SK-N-SH (cell line): ENCODE measurements at regions not wholly inside any gene's neighbourhood (a gene's known extent, or its start where the extent isn't known, plus 50 kb on each side); places are given as distances from the start of the nearest gene placed in this dataset.
A peak's percentile ranks its signal among the peaks of the same experiment; 100 is the strongest.

ENCODE experiments used
- CTCF ChIA-PET: fragments of 300-600, 350-600 bp; formaldehyde crosslinking; extraction: SDS; loops from one replicate; lab custom pipeline; 2021; lab: Yijun Ruan, JAX
- POLR2A ChIA-PET: fragments of 350-600 bp; sonication (Branson Sonifier 250); formaldehyde crosslinking; extraction: SDS; loops from one replicate; lab custom pipeline; 2020; ENCODE audit warnings: antibody characterized with exemption, inconsistent platforms; lab: Yijun Ruan, JAX
- DNase-seq: peaks from one replicate; pipeline ENCODE4 v3.0.0; 2012
- H2AFZ ChIP-seq: fragments of 200-600 bp; sonication (generic); 2 replicates; pipeline ENCODE4 v1.8.1; 2016; ENCODE audit warnings: antibody characterized with exemption, mild to moderate bottlenecking, low read depth
- H3F3A ChIP-seq: fragments of 200-600 bp; sonication (generic); replicated peaks from 2 replicates; pipeline ENCODE3; 2016; ENCODE audit warnings: antibody characterized with exemption, mild to moderate bottlenecking; ENCODE audit not compliant: insufficient read depth
- H3K27ac ChIP-seq, 2 experiments: fragments of 200-500 bp in 1 of 2; fragments of 200-600 bp in 1 of 2; sonication (Bioruptor generic) in 1 of 2; sonication (generic), shearing (Covaris generic) in 1 of 2; 2 replicates each; pipeline versions ENCODE4 v1.5.1 to v1.6.1; 2014 to 2016; ENCODE audit warnings: low read depth in 2 of 2, inconsistent platforms in 1 of 2, low read length in 1 of 2, mild to moderate bottlenecking in 1 of 2, mixed read lengths in 1 of 2
- H3K27me3 ChIP-seq: fragments of 200-600 bp; sonication (generic), shearing (Covaris generic); 2 replicates; pipeline ENCODE4 v1.6.1; 2016; ENCODE audit warnings: mixed run types; ENCODE audit not compliant: insufficient read depth
- H3K36me3 ChIP-seq, 2 experiments: fragments of 200-500 bp in 1 of 2; fragments of 200-600 bp in 1 of 2; sonication (Bioruptor generic) in 1 of 2; sonication (generic) in 1 of 2; replicated peaks in 1 of 2; 2 replicates each; pipeline versions ENCODE3 to v1.5.1; 2014 to 2016; ENCODE audit warnings: low read length in 1 of 2, mild to moderate bottlenecking in 1 of 2; ENCODE audit not compliant: insufficient read depth in 2 of 2, control insufficient read depth in 1 of 2
- H3K4me1 ChIP-seq, 2 experiments: fragments of 200-500 bp in 1 of 2; fragments of 200-600 bp in 1 of 2; sonication (Bioruptor generic) in 1 of 2; sonication (generic), shearing (Covaris generic) in 1 of 2; 2 replicates each; pipeline versions ENCODE4 v1.5.1 to v1.6.1; 2014 to 2016; ENCODE audit warnings: low read depth in 1 of 2, low read length in 1 of 2, mixed run types in 1 of 2; ENCODE audit not compliant: insufficient read depth in 2 of 2, control insufficient read depth in 1 of 2
- H3K4me2 ChIP-seq: fragments of 200-600 bp; sonication (generic), shearing (Covaris generic); 2 replicates; pipeline ENCODE4 v1.6.1; 2017; ENCODE audit warnings: mixed run types
- H3K4me3 ChIP-seq, 2 experiments: fragments of 200-500 bp in 1 of 2; fragments of 200-600 bp in 1 of 2; sonication (Bioruptor generic) in 1 of 2; sonication (generic), shearing (Covaris generic) in 1 of 2; 2 replicates each; pipeline versions ENCODE4 v1.5.1 to v1.8.1; 2014 to 2016; ENCODE audit warnings: low read depth in 2 of 2, inconsistent platforms in 1 of 2, low read length in 1 of 2, mild to moderate bottlenecking in 1 of 2, mixed read lengths in 1 of 2, moderate library complexity in 1 of 2
- H3K79me2 ChIP-seq: fragments of 200-600 bp; sonication (generic); 2 replicates; pipeline ENCODE4 v1.8.1; 2017; ENCODE audit warnings: mild to moderate bottlenecking; ENCODE audit not compliant: insufficient read depth
- H3K9ac ChIP-seq: fragments of 200-600 bp; sonication (generic); 2 replicates; pipeline ENCODE4 v1.6.1; 2017; ENCODE audit warnings: mixed run types
- H3K9me2 ChIP-seq: fragments of 200-600 bp; sonication (generic); 2 replicates; pipeline ENCODE4 v1.6.1; 2017; ENCODE audit warnings: mixed run types
- H3K9me3 ChIP-seq: fragments of 200-600 bp; sonication (generic); 2 replicates; pipeline ENCODE4 v1.6.1; 2017; ENCODE audit warnings: mixed run types, mild to moderate bottlenecking, moderate library complexity
- H4K20me1 ChIP-seq: fragments of 200-600 bp; sonication (generic); 2 replicates; pipeline ENCODE4 v1.6.1; 2017; ENCODE audit warnings: mild to moderate bottlenecking, mixed run types; ENCODE audit not compliant: insufficient read depth
- ELF1 ChIP-seq: IDR thresholded peaks from 2 replicates; pipeline ENCODE4 v1.4.0; 2012
- EP300 ChIP-seq, 2 experiments: IDR thresholded peaks; 2 replicates each; pipeline versions ENCODE4 v1.4.0 to v1.6.1; 2012; ENCODE audit warnings: borderline replicate concordance in 1 of 2, low read depth in 1 of 2, low read length in 1 of 2
- EZH2phosphoT487 ChIP-seq: fragments of 200-600 bp; sonication (generic); IDR thresholded peaks from 2 replicates; pipeline ENCODE4 v1.6.1; 2017; ENCODE audit warnings: low read depth, mixed run types, mild to moderate bottlenecking, antibody characterized with exemption, moderate library complexity, borderline replicate concordance
- GABPA ChIP-seq: IDR thresholded peaks from 2 replicates; pipeline ENCODE4 v1.4.0; 2012; ENCODE audit warnings: low read depth, mild to moderate bottlenecking
- GATA2 ChIP-seq: sonication (generic); formaldehyde crosslinking; IDR thresholded peaks from 2 replicates; pipeline ENCODE4 v1.5.0; 2020; ENCODE audit warnings: mild to moderate bottlenecking, missing genetic modification reagents
- IRF3 ChIP-seq: fragments of 150-350 bp; IDR thresholded peaks from 2 replicates; pipeline ENCODE4 v1.6.1; 2016; ENCODE audit warnings: mild to moderate bottlenecking, low read depth, low read length
- JUND ChIP-seq: IDR thresholded peaks from 2 replicates; pipeline ENCODE4 v1.4.0; 2012
- MAX ChIP-seq: IDR thresholded peaks from 2 replicates; pipeline ENCODE4 v1.4.0; 2012; ENCODE audit warnings: low read depth
- MEF2A ChIP-seq: IDR thresholded peaks from 2 replicates; pipeline ENCODE4 v1.4.0; 2012; ENCODE audit warnings: low read depth, borderline replicate concordance
- MXI1 ChIP-seq: IDR thresholded peaks from 2 replicates; pipeline ENCODE4 v1.6.1; 2012; ENCODE audit warnings: mild to moderate bottlenecking, low read depth, low read length, improper control_type of control experiment
- NFIC ChIP-seq: IDR thresholded peaks from 2 replicates; pipeline ENCODE4 v1.4.0; 2012; ENCODE audit warnings: borderline replicate concordance
- POLR2AphosphoS5 ChIP-seq: IDR thresholded peaks from 2 replicates; pipeline ENCODE4 v1.6.1; 2012; ENCODE audit warnings: low read depth, low read length
- RXRA ChIP-seq: IDR thresholded peaks from 2 replicates; pipeline ENCODE4 v1.4.0; 2012; ENCODE audit warnings: low read depth, mild to moderate bottlenecking, borderline replicate concordance
- TCF12 ChIP-seq: IDR thresholded peaks from 2 replicates; pipeline ENCODE4 v1.4.0; 2012
- TEAD4 ChIP-seq: IDR thresholded peaks from 2 replicates; pipeline ENCODE4 v1.4.0; 2012; ENCODE audit warnings: mild to moderate bottlenecking, borderline replicate concordance; ENCODE audit not compliant: insufficient read depth
- USF2 ChIP-seq: fragments of 150-350 bp; IDR thresholded peaks from 2 replicates; pipeline ENCODE4 v1.6.1; 2017; ENCODE audit warnings: antibody characterized with exemption, low read length, low read depth, borderline replicate concordance
- YY1 ChIP-seq: IDR thresholded peaks from 2 replicates; pipeline ENCODE4 v1.4.0; 2012; ENCODE audit warnings: low read depth, mild to moderate bottlenecking
- ZBTB33 ChIP-seq: IDR thresholded peaks from 2 replicates; pipeline ENCODE4 v1.4.0; 2012; ENCODE audit warnings: low read depth, borderline replicate concordance
- WGBS: methylation state at CpG from one replicate; pipeline ENCODE4 v1.1.6; 2017; ENCODE audit warnings: low lambda C conversion rate; 5-methylcytosine and 5-hydroxymethylcytosine counted together

GRCh38 chr16:62462971-62463370 is 426.7 kb upstream of the CDH8 start:
- WGBS = 19% methylated on average over 2 of the region's 2 CpGs
- CTCF ChIA-PET = no interaction called here

More at GRCh38 chr16:62462971-62463370, 426.7 kb upstream of the CDH8 start:
- DNase-seq = peak; percentile 2
- H4K20me1 ChIP-seq = no peaks in the 10 kb centered on the region
- H3K79me2 ChIP-seq = no peaks in the 10 kb centered on the region
- peaks cover 11% of the 10 kb centered on the region; the same call in 1 of the 2 replicates for H3K9me3 ChIP-seq
- no peak overlapping the region for H3K9ac ChIP-seq
- no peak for TF ChIP-seq JUND
- no peak for TF ChIP-seq MEF2A
- no peak for TF ChIP-seq MXI1
- TF ChIP-seq USF2 = no peak
- no peak for TF ChIP-seq RXRA
- TF ChIP-seq EZH2phosphoT487 = no peak
- no peak for TF ChIP-seq ZBTB33
- TF ChIP-seq TEAD4 = no peak
- TF ChIP-seq EP300 (IDR thresholded peaks at IDR 0.05; ENCODE audit: borderline replicate concordance in 1 of 2, low read depth in 1 of 2, low read length in 1 of 2) = no peak
- TF ChIP-seq POLR2AphosphoS5 = no peak
- TF ChIP-seq GATA2 = no peak
- TF ChIP-seq GABPA = no peak
- no peak for TF ChIP-seq TCF12
- no peak for TF ChIP-seq NFIC
- no peak for TF ChIP-seq ELF1
- TF ChIP-seq YY1 = no peak
- no peak for TF ChIP-seq MAX
- no peak for TF ChIP-seq IRF3
- H2AFZ ChIP-seq = no peak overlapping the region
- no peaks in the 10 kb centered on the region for H3F3A ChIP-seq
- no peaks in the 10 kb centered on the region for H3K9me2 ChIP-seq
- H3K4me3 ChIP-seq = no peak overlapping the region
- no peaks in the 10 kb centered on the region for H3K27me3 ChIP-seq
- H3K4me2 ChIP-seq = no peak overlapping the region
- H3K4me1 ChIP-seq = no peaks in the 10 kb centered on the region
- no peak overlapping the region for H3K27ac ChIP-seq
- no peaks in the 10 kb centered on the region for H3K36me3 ChIP-seq
- POLR2A ChIA-PET = no interaction called here
